Trophoblast cell (in vitro differentiated cells and primary cell): ENCODE measurements at regions not wholly inside any gene's neighbourhood (a gene's known extent, or its start where the extent isn't known, plus 50 kb on each side); places are given as distances from the start of the nearest gene placed in this dataset.

Experiments
- DNase-seq, 2 donors: peaks; one replicate each; pipeline ENCODE4 v3.0.0-alpha.2; 2016
- H2AFZ ChIP-seq: 2 replicates; pipeline ENCODE4 v1.6.1; 2013; ENCODE audit warnings: low read length, moderate library complexity, mild to moderate bottlenecking; ENCODE audit not compliant: insufficient read depth, poor library complexity
- H2AK5ac ChIP-seq: 2 replicates; pipeline ENCODE4 v1.6.1; 2013; ENCODE audit warnings: mild to moderate bottlenecking, low read length
- H2BK120ac ChIP-seq: 2 replicates; pipeline ENCODE4 v1.6.1; 2013; ENCODE audit warnings: low read length, mild to moderate bottlenecking, moderate library complexity; ENCODE audit not compliant: insufficient read depth, poor library complexity
- H2BK12ac ChIP-seq: 2 replicates; pipeline ENCODE4 v1.6.1; 2013; ENCODE audit warnings: mild to moderate bottlenecking, low read length, moderate library complexity
- H2BK5ac ChIP-seq: 2 replicates; pipeline ENCODE4 v1.6.1; 2013; ENCODE audit warnings: low read length, low read depth, moderate library complexity, mild to moderate bottlenecking; ENCODE audit not compliant: poor library complexity
- H3K14ac ChIP-seq: 2 replicates; pipeline ENCODE4 v1.6.1; 2013; ENCODE audit warnings: mild to moderate bottlenecking, low read length
- H3K18ac ChIP-seq: 2 replicates; pipeline ENCODE4 v1.6.1; 2013; ENCODE audit warnings: mild to moderate bottlenecking, low read length
- H3K23ac ChIP-seq: 2 replicates; pipeline ENCODE4 v1.6.1; 2013; ENCODE audit warnings: low read length
- H3K27ac ChIP-seq: 2 replicates; pipeline ENCODE4 v1.5.1; 2013; ENCODE audit warnings: low read depth, mild to moderate bottlenecking, inconsistent platforms, low read length, moderate library complexity
- H3K27me3 ChIP-seq: 2 replicates; pipeline ENCODE4 v1.6.1; 2013; ENCODE audit warnings: inconsistent platforms, mild to moderate bottlenecking, low read length, moderate library complexity; ENCODE audit not compliant: insufficient read depth
- H3K36me3 ChIP-seq, 2 experiments: 1 replicate in 1 of 2; 2 replicates in 1 of 2; pipeline ENCODE4 v1.6.1; 2013; ENCODE audit warnings: low read length in 2 of 2, mild to moderate bottlenecking in 2 of 2, moderate library complexity in 1 of 2; ENCODE audit not compliant: insufficient read depth in 2 of 2, control insufficient read depth in 1 of 2
- H3K4ac ChIP-seq: 2 replicates; pipeline ENCODE4 v1.6.1; 2013; ENCODE audit warnings: low read depth, mild to moderate bottlenecking, low read length, moderate library complexity
- H3K4me1 ChIP-seq, 2 experiments: 1 replicate in 1 of 2; 2 replicates in 1 of 2; pipeline ENCODE4 v1.6.1; 2013; ENCODE audit warnings: low read length in 2 of 2, mild to moderate bottlenecking in 2 of 2, moderate library complexity in 1 of 2; ENCODE audit not compliant: insufficient read depth in 2 of 2, control insufficient read depth in 1 of 2
- H3K4me2 ChIP-seq: 2 replicates; pipeline ENCODE4 v1.6.1; 2013; ENCODE audit warnings: inconsistent platforms, mild to moderate bottlenecking, low read length, moderate library complexity
- H3K4me3 ChIP-seq: 2 replicates; pipeline ENCODE4 v1.5.1; 2013; ENCODE audit warnings: mild to moderate bottlenecking, low read depth, low read length, inconsistent platforms
- H3K79me1 ChIP-seq: one replicate; pipeline ENCODE4 v1.6.1; 2013; ENCODE audit warnings: low read length
- H3K79me2 ChIP-seq: 2 replicates; pipeline ENCODE4 v1.6.1; 2013; ENCODE audit warnings: low read length, mild to moderate bottlenecking; ENCODE audit not compliant: control insufficient read depth, insufficient read depth, poor library complexity
- H3K9ac ChIP-seq: 2 replicates; pipeline ENCODE4 v1.6.1; 2013; ENCODE audit warnings: mild to moderate bottlenecking, low read length
- H3K9me3 ChIP-seq: 2 replicates; pipeline ENCODE4 v1.6.1; 2013; ENCODE audit warnings: low read depth, mild to moderate bottlenecking, control low read depth, inconsistent platforms, low read length; ENCODE audit not compliant: insufficient read depth
- H4K12ac ChIP-seq: 2 replicates; pipeline ENCODE4 v1.6.1; 2013; ENCODE audit warnings: low read depth, mild to moderate bottlenecking, low read length, moderate library complexity
- H4K8ac ChIP-seq: 2 replicates; pipeline ENCODE4 v1.6.1; 2013; ENCODE audit warnings: low read depth, mild to moderate bottlenecking, low read length, moderate library complexity
- H4K91ac ChIP-seq: one replicate; pipeline ENCODE4 v1.6.1; 2013; ENCODE audit warnings: low read depth, mild to moderate bottlenecking, low read length, moderate library complexity
- WGBS: extraction: QIAGEN DNeasy Blood & Tissue Kit; methylation state at CpG from one replicate; pipeline ENCODE4 v1.1.7; 2013; ENCODE audit warnings: missing lambda C conversion rate; ENCODE audit not compliant: insufficient read length, insufficient coverage; ENCODE audit errors: extremely low coverage; 5-methylcytosine and 5-hydroxymethylcytosine counted together

GRCh38 chr9:109969011-109969410 is 189.0 kb downstream of the PALM2AKAP2 start:
- Histone ChIP-seq H4K8ac (no peak overlapping the region), H4K12ac (no peak overlapping the region), H3K79me1 (no peaks in the 10 kb centered on the region), H2BK12ac (no peak overlapping the region), H3K4ac (no peak overlapping the region), H3K79me2 (no peaks in the 10 kb centered on the region), H3K18ac (no peak overlapping the region), H3K4me1 (no peaks in the 10 kb centered on the region), H4K91ac (no peak overlapping the region), H3K4me3 (no peak overlapping the region), H2AFZ (no peak overlapping the region), H3K27ac (no peak overlapping the region), H2BK120ac (no peak overlapping the region), H2AK5ac (no peak overlapping the region), H3K36me3 (no peaks in the 10 kb centered on the region), H2BK5ac (no peak overlapping the region), H3K27me3 (no peaks in the 10 kb centered on the region), H3K4me2 (no peak overlapping the region), H3K23ac (no peak overlapping the region), H3K14ac (no peak overlapping the region), H3K9ac (no peak overlapping the region), H3K9me3 (no peaks in the 10 kb centered on the region)
- peak in 1 of 2 donors; percentile 42 for DNase-seq
- no CpG with 5 or more reads among the region's 4 CpGs for WGBS

GRCh38 chr9:109969573-109970237 is 189.7 kb downstream of the PALM2AKAP2 start:
- H2BK120ac ChIP-seq, result no peak overlapping the region
- no peak overlapping the region for H2AFZ ChIP-seq
- no peak overlapping the region for H3K27ac ChIP-seq
- H3K79me1 ChIP-seq, result no peaks in the 10 kb centered on the region
- no peak overlapping the region for H3K4ac ChIP-seq
- no peak overlapping the region for H4K8ac ChIP-seq
- no peak overlapping the region for H3K4me3 ChIP-seq
- H2BK12ac ChIP-seq, result no peak overlapping the region
- no peak overlapping the region for H2BK5ac ChIP-seq
- no peaks in the 10 kb centered on the region for H3K79me2 ChIP-seq
- no peak overlapping the region for H2AK5ac ChIP-seq
- H3K4me2 ChIP-seq, result no peak overlapping the region
- H3K27me3 ChIP-seq, result no peaks in the 10 kb centered on the region
- H4K91ac ChIP-seq, result no peak overlapping the region
- no peak overlapping the region for H3K14ac ChIP-seq
- WGBS, result no CpG with 5 or more reads among the region's 1 CpG
- no peaks in the 10 kb centered on the region for H3K36me3 ChIP-seq
- no peak overlapping the region for H3K9ac ChIP-seq
- H3K23ac ChIP-seq, result no peak overlapping the region
- no peaks in the 10 kb centered on the region for H3K9me3 ChIP-seq
- H3K4me1 ChIP-seq, result no peaks in the 10 kb centered on the region
- no peak overlapping the region for H4K12ac ChIP-seq
- no peak for DNase-seq
- no peak overlapping the region for H3K18ac ChIP-seq

- H2BK5ac ChIP-seq, result no peak overlapping the region
- no peak overlapping the region for H3K23ac ChIP-seq
- no peak overlapping the region for H3K27ac ChIP-seq
- no CpG with 5 or more reads among the region's 5 CpGs for WGBS
- DNase-seq, result no peak
- H2AFZ ChIP-seq, result no peak overlapping the region
- no peak overlapping the region for H2BK120ac ChIP-seq
- no peak overlapping the region for H3K4me2 ChIP-seq
- no peaks in the 10 kb centered on the region for H3K79me2 ChIP-seq
- H4K91ac ChIP-seq, result no peak overlapping the region
- no peak overlapping the region for H2AK5ac ChIP-seq
- no peaks in the 10 kb centered on the region for H3K9me3 ChIP-seq
- no peaks in the 10 kb centered on the region for H3K36me3 ChIP-seq
- no peak overlapping the region for H3K4me3 ChIP-seq
- H3K79me1 ChIP-seq, result no peaks in the 10 kb centered on the region
- no peak overlapping the region for H4K12ac ChIP-seq
- H3K4ac ChIP-seq, result no peak overlapping the region
- H3K14ac ChIP-seq, result no peak overlapping the region
- H4K8ac ChIP-seq, result no peak overlapping the region
- no peak overlapping the region for H3K18ac ChIP-seq
- no peak overlapping the region for H3K9ac ChIP-seq
- no peak overlapping the region for H2BK12ac ChIP-seq
- no peaks in the 10 kb centered on the region for H3K27me3 ChIP-seq
- H3K4me1 ChIP-seq, result no peaks in the 10 kb centered on the region
Measured at GRCh38 chr9:109971226-109971625, 191.2 kb downstream of the PALM2AKAP2 start.

- Histone ChIP-seq H4K12ac (no peak overlapping the region), H2AFZ (no peak overlapping the region), H3K4me3 (no peak overlapping the region), H2AK5ac (no peak overlapping the region), H3K4me2 (no peak overlapping the region), H3K4ac (no peak overlapping the region), H4K8ac (no peak overlapping the region), H3K23ac (no peak overlapping the region), H4K91ac (no peak overlapping the region), H3K14ac (no peak overlapping the region), H3K27ac (no peak overlapping the region), H3K9me3 (no peaks in the 10 kb centered on the region), H3K79me1 (no peaks in the 10 kb centered on the region), H3K9ac (no peak overlapping the region), H3K79me2 (no peaks in the 10 kb centered on the region), H3K36me3 (no peaks in the 10 kb centered on the region), H2BK5ac (no peak overlapping the region), H3K27me3 (no peaks in the 10 kb centered on the region), H2BK12ac (no peak overlapping the region), H3K4me1 (no peaks in the 10 kb centered on the region), H2BK120ac (no peak overlapping the region), H3K18ac (no peak overlapping the region)
- peak in 1 of 2 donors; percentile 35 for DNase-seq
- WGBS, result no CpG with 5 or more reads among the region's 6 CpGs
Measured at GRCh38 chr9:109972026-109972882, 192.3 kb downstream of the PALM2AKAP2 start.
